NT2/D1 (cell line): ENCODE measurements at regions not wholly inside any gene's neighbourhood (a gene's known extent, or its start where the extent isn't known, plus 50 kb on each side); places are given as distances from the start of the nearest gene placed in this dataset.

Experiments used
- DNase-seq: peaks from one replicate; pipeline ENCODE4 v3.0.0-alpha.2; 2011; ENCODE audit warnings: low read depth, low spot score
- H3K27me3 ChIP-seq: 2 replicates; pipeline ENCODE4 v1.6.0; 2011; ENCODE audit warnings: mild to moderate bottlenecking; ENCODE audit not compliant: insufficient read length, insufficient read depth
- H3K36me3 ChIP-seq: 2 replicates; pipeline ENCODE4 v1.6.1; 2011; ENCODE audit warnings: mild to moderate bottlenecking, low read length, mixed read lengths; ENCODE audit not compliant: insufficient read depth, insufficient read length
- H3K4me1 ChIP-seq: 2 replicates; pipeline ENCODE4 v1.5.1; 2011; ENCODE audit not compliant: insufficient read depth, insufficient read length
- H3K4me3 ChIP-seq: 2 replicates; pipeline ENCODE4 v1.5.1; 2011; ENCODE audit warnings: low read depth; ENCODE audit not compliant: insufficient read length
- H3K9ac ChIP-seq: 2 replicates; pipeline ENCODE4 v1.6.0; 2011; ENCODE audit warnings: low read depth; ENCODE audit not compliant: insufficient read length
- H3K9me3 ChIP-seq: 2 replicates; pipeline ENCODE4 v1.5.1; 2011; ENCODE audit warnings: mild to moderate bottlenecking, low read length; ENCODE audit not compliant: insufficient read depth
- SUZ12 ChIP-seq: IDR thresholded peaks from 2 replicates; pipeline ENCODE4 v1.6.1; 2011; ENCODE audit not compliant: insufficient read length, insufficient read depth; ENCODE audit errors: extremely low read depth
- YY1 ChIP-seq: IDR thresholded peaks from 2 replicates; pipeline ENCODE4 v1.6.1; 2011; ENCODE audit not compliant: insufficient read length, insufficient read depth
- ZNF274 ChIP-seq: IDR thresholded peaks from 2 replicates; pipeline ENCODE4 v1.6.1; 2011; ENCODE audit warnings: mild to moderate bottlenecking, low read depth, low read length

DNA sequence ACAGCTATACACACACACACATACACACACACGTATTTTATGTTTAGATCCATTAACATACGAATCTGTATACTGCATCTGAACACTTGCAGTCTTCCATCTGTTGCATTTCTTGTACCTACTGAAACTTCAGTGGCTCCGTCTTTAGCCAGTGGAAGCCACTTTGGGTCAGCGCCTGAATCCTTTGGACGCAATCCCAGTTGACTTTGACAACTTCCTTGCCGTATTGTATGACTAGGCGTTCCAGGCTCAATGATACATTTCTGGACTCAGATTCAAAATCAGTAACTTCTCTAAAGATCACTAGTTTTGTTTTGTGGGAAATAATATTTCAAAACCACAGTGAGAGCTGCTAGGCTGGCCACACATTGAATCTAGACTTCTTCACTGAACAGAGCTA, 101.5 kb upstream of the GPC1 start:
- no peak for TF ChIP-seq YY1
- TF ChIP-seq SUZ12 = no peak
- no peak for TF ChIP-seq ZNF274
- Histone ChIP-seq H3K4me3 (no peak overlapping the region), H3K4me1 (peaks cover 2% of the 10 kb centered on the region), H3K36me3 (no peaks in the 10 kb centered on the region), H3K9me3 (peaks cover 21% of the 10 kb centered on the region), H3K27me3 (peaks cover 2% of the 10 kb centered on the region), H3K9ac (no peak overlapping the region)
- no peak for DNase-seq

DNA sequence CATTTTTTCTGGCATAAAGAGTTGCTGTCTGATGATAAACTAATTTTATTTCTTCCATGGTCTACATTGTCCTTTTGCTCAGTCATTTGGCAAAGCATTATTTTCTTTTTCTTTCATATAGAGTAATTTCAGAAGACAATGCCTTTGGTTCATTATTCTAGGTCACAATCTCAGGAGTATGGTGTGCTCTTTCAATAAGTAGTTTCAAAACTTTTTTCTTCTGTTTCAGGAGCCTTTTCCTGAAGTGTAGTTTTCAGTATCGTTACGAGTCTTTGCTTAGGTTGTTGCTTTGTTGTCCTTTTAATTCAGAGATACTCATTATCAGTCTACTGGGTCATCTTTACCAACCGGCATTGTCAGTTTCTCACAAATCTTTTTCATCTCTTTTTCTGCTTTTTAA, 100.4 kb upstream of the GPC1 start:
- peaks cover 24% of the 10 kb centered on the region for H3K9me3 ChIP-seq
- H3K36me3 ChIP-seq = no peaks in the 10 kb centered on the region
- no peak for DNase-seq
- H3K4me1 ChIP-seq = no peaks in the 10 kb centered on the region
- H3K27me3 ChIP-seq = peaks cover 5% of the 10 kb centered on the region
- no peak overlapping the region for H3K9ac ChIP-seq
- TF ChIP-seq ZNF274 (no peak), SUZ12 (no peak), YY1 (no peak)
- no peak overlapping the region for H3K4me3 ChIP-seq

GRCh38 chr2:240336820-240337427, 98.5 kb upstream of the GPC1 start:
- H3K27me3 ChIP-seq = peaks cover 5% of the 10 kb centered on the region

DNA sequence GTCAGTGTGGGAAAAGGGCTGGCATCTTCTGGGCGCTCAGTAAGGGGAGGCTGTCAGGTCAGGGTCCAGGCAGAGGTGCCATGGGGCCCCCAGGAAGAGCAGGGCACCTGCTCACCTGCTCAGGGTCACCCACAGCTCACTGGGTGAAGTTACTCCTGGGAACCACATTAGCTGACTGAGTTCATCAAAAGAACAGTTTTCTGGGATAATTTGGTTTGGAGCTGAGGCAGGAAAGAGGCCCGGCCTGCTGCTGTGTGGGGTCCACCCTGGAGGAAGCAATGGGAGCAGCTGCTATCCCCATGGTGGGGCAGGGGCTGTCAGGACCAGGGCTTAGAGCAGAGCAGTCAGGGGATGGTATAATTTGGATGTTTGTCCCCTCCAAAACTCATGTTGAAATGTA, 97.2 kb upstream of the GPC1 start:
- peaks cover 6% of the 10 kb centered on the region; the same call in 1 of the 2 replicates for H3K9me3 ChIP-seq
- TF ChIP-seq SUZ12 (no peak), ZNF274 (no peak), YY1 (no peak)
- no peaks in the 10 kb centered on the region for H3K36me3 ChIP-seq
- no peak overlapping the region for H3K9ac ChIP-seq
- H3K4me1 ChIP-seq = no peaks in the 10 kb centered on the region
- H3K27me3 ChIP-seq = peaks cover 3% of the 10 kb centered on the region
- DNase-seq = no peak
- H3K4me3 ChIP-seq = no peak overlapping the region

More at GRCh38 chr2:240336820-240337427, 98.5 kb upstream of the GPC1 start:
- peaks cover 14% of the 10 kb centered on the region for H3K9me3 ChIP-seq
- no peak overlapping the region for H3K9ac ChIP-seq
- H3K4me3 ChIP-seq = no peak overlapping the region
- no peak for DNase-seq
- TF ChIP-seq YY1 = no peak
- no peak for TF ChIP-seq ZNF274
- no peak for TF ChIP-seq SUZ12
- H3K36me3 ChIP-seq = no peaks in the 10 kb centered on the region
- no peaks in the 10 kb centered on the region for H3K4me1 ChIP-seq

DNA sequence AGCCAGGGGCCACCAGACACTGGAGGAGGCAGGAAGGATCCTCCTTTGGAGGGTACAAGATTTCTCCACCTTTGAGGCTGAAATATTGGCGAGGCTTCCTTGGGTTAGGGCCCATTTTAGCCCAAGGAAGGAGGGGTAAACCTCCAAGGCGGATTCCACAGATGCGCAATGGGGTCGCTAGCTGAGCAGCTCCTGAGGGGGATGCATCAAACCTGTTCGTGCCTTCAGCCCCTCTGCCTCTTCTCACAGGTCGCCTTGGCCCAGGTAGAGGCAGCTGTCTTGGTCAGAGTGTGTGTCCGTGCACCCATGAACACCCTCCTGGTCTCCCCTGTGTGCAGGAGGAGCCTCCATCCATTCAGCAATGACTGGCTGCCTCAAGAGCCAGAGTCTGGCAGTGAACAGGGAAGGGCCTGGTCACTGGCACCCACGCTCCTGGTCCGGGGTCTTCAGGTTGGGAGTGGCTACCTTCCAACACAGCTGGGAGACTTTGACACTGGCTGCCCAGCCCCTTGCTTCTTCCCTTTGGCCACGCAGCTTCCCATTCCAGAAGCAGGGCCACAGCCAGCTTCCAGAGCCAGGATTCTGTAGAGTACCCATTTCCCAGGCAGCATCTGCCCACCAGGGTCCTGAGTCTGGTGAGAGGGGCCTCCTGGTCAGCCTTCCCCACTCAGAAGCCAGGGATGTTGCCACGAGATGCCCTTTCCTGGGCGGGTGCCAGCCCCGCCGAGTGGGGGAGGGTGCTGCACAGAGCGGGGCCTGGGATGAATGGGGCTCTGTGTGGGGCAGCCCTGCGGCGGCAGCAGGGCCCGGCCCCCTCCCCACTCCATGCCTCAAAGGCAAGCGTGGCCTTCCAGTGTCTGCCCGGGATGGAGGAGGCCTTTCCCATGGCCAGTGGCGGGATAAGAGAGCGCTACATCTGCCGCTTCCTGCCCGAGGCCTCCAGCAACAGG, 95.8 kb upstream of the GPC1 start:
- Histone ChIP-seq H3K4me1 (no peaks in the 10 kb centered on the region), H3K9me3 (peaks cover 10% of the 10 kb centered on the region; the same call in 1 of the 2 replicates), H3K27me3 (peaks cover 3% of the 10 kb centered on the region), H3K4me3 (no peak overlapping the region), H3K36me3 (no peaks in the 10 kb centered on the region), H3K9ac (no peak overlapping the region)
- DNase-seq = no peak
- TF ChIP-seq YY1 (no peak), ZNF274 (no peak), SUZ12 (no peak)

- no peak overlapping the region for H3K4me3 ChIP-seq
- H3K4me1 ChIP-seq = no peaks in the 10 kb centered on the region
- DNase-seq = no peak
- peaks cover 3% of the 10 kb centered on the region for H3K27me3 ChIP-seq
- peaks cover 15% of the 10 kb centered on the region; the same call in 1 of the 2 replicates for H3K9me3 ChIP-seq
- no peaks in the 10 kb centered on the region for H3K36me3 ChIP-seq
- H3K9ac ChIP-seq = no peak overlapping the region
- TF ChIP-seq YY1 (no peak), ZNF274 (no peak), SUZ12 (no peak)
Measured at GRCh38 chr2:240340361-240340761, 95.1 kb upstream of the GPC1 start.

- H3K4me1 ChIP-seq = no peaks in the 10 kb centered on the region
- no peak overlapping the region for H3K4me3 ChIP-seq
- peaks cover 3% of the 10 kb centered on the region for H3K27me3 ChIP-seq
- H3K36me3 ChIP-seq = no peaks in the 10 kb centered on the region
- peaks cover 15% of the 10 kb centered on the region; the same call in 1 of the 2 replicates for H3K9me3 ChIP-seq
- no peak overlapping the region for H3K9ac ChIP-seq
- DNase-seq = no peak
- TF ChIP-seq ZNF274 (no peak), SUZ12 (no peak), YY1 (no peak)
Measured at GRCh38 chr2:240341064-240341463, 94.4 kb upstream of the GPC1 start.
